DMS153 (cell line): ENCODE measurements at regions not wholly inside any gene's neighbourhood (a gene's known extent, or its start where the extent isn't known, plus 50 kb on each side); places are given as distances from the start of the nearest gene placed in this dataset.

Experiments
- DNase-seq: peaks from one replicate; lab custom pipeline; 2025; lab: John Stamatoyannopoulos, UW

- DNase-seq = no peak
Measured at GRCh38 chr13:37364007-37364406, 234.6 kb downstream of the POSTN start.

- no peak for DNase-seq
Measured at GRCh38 chr13:37361608-37362007, 237.0 kb downstream of the POSTN start.

GRCh38 chr13:37360556-37360955 lies 238.0 kb downstream of the POSTN start:
- DNase-seq = no peak

- no peak for DNase-seq
Measured at GRCh38 chr13:37357548-37357947, 241.0 kb downstream of the POSTN start.

- no peak for DNase-seq
Measured at GRCh38 chr13:37353911-37354310, 244.7 kb downstream of the POSTN start.

GRCh38 chr13:37351211-37351610 lies 245.7 kb upstream of the CSNK1A1L start:
- DNase-seq = no peak

GRCh38 chr13:37349916-37350315 lies 244.5 kb upstream of the CSNK1A1L start:
- no peak for DNase-seq

GRCh38 chr13:37348916-37349643 lies 243.6 kb upstream of the CSNK1A1L start:
- DNase-seq = peak; percentile 81

- DNase-seq = no peak
Measured at GRCh38 chr13:37345869-37346268, 240.4 kb upstream of the CSNK1A1L start.

- no peak for DNase-seq
Measured at GRCh38 chr13:37345391-37345790, 239.9 kb upstream of the CSNK1A1L start.

- no peak for DNase-seq
Measured at GRCh38 chr13:37344056-37344455, 238.6 kb upstream of the CSNK1A1L start.

- DNase-seq = no peak
Measured at GRCh38 chr13:37342205-37342604, 236.7 kb upstream of the CSNK1A1L start.

- no peak for DNase-seq
Measured at GRCh38 chr13:37340901-37341670, 235.6 kb upstream of the CSNK1A1L start.

- DNase-seq = no peak
Measured at GRCh38 chr13:37339386-37339735, 233.9 kb upstream of the CSNK1A1L start.

- DNase-seq = no peak
Measured at GRCh38 chr13:37338726-37339385, 233.4 kb upstream of the CSNK1A1L start.

GRCh38 chr13:37326334-37326733 lies 220.9 kb upstream of the CSNK1A1L start:
- no peak for DNase-seq

GRCh38 chr13:37319031-37319443 lies 213.6 kb upstream of the CSNK1A1L start:
- DNase-seq = no peak

- DNase-seq = no peak
Measured at GRCh38 chr13:37316935-37317334, 211.5 kb upstream of the CSNK1A1L start.

- no peak for DNase-seq
Measured at GRCh38 chr13:37313372-37313771, 207.9 kb upstream of the CSNK1A1L start.

GRCh38 chr13:37306778-37307544 lies 201.5 kb upstream of the CSNK1A1L start:
- DNase-seq = no peak

- DNase-seq = no peak
Measured at GRCh38 chr13:37303606-37304005, 198.1 kb upstream of the CSNK1A1L start.

- no peak for DNase-seq
Measured at GRCh38 chr13:37302686-37303085, 197.2 kb upstream of the CSNK1A1L start.
